Spinal cord (tissue), 9 donors: ENCODE measurements at regions not wholly inside any gene's neighbourhood (a gene's known extent, or its start where the extent isn't known, plus 50 kb on each side); places are given as distances from the start of the nearest gene placed in this dataset.

ENCODE experiments used
- DNase-seq, 6 donors: peaks; one replicate each; pipeline versions ENCODE4 v3.0.0 to v3.0.0-alpha.2; 2013 to 2015; ENCODE audit warnings: low spot score in 6 of 6, low read depth in 4 of 6
- H3K27ac ChIP-seq: one replicate; pipeline ENCODE4 v1.5.1; 2013; ENCODE audit warnings: low read depth, low read length, control low read depth
- H3K27me3 ChIP-seq: one replicate; pipeline ENCODE4 v1.6.1; 2013; ENCODE audit warnings: low read length; ENCODE audit not compliant: control insufficient read depth, insufficient read depth
- H3K36me3 ChIP-seq: one replicate; pipeline ENCODE4 v1.6.1; 2013; ENCODE audit warnings: low read length; ENCODE audit not compliant: control insufficient read depth, insufficient read depth
- H3K4me1 ChIP-seq: one replicate; pipeline ENCODE4 v1.6.1; 2013; ENCODE audit warnings: low read length; ENCODE audit not compliant: control insufficient read depth, insufficient read depth
- H3K4me3 ChIP-seq: one replicate; pipeline ENCODE4 v1.5.1; 2013; ENCODE audit warnings: low read depth, low read length, control low read depth
- H3K9me3 ChIP-seq: one replicate; pipeline ENCODE4 v1.6.1; 2013; ENCODE audit warnings: low read length; ENCODE audit not compliant: control insufficient read depth, insufficient read depth
- WGBS: methylation state at CpG from one replicate; pipeline ENCODE4 v1.1.5; 2013; ENCODE audit warnings: missing lambda C conversion rate; ENCODE audit not compliant: insufficient coverage; 5-methylcytosine and 5-hydroxymethylcytosine counted together
- donor health status: healthy.

GRCh38 chr17:63331301-63332061 is 114.6 kb downstream of the CYB561 start:
- Histone ChIP-seq H3K4me1 (no peaks in the 10 kb centered on the region), H3K9me3 (no peaks in the 10 kb centered on the region), H3K36me3 (peaks cover 6% of the 10 kb centered on the region), H3K27me3 (no peaks in the 10 kb centered on the region), H3K4me3 (no peak overlapping the region), H3K27ac (no peak overlapping the region)
- no peak for DNase-seq
- WGBS, result no CpG with 5 or more reads among the region's 8 CpGs

- H3K9me3 ChIP-seq, result no peaks in the 10 kb centered on the region
- WGBS, result 89% methylated on average over 1 of the region's 2 CpGs
- H3K27ac ChIP-seq, result no peak overlapping the region
- peaks cover 6% of the 10 kb centered on the region for H3K36me3 ChIP-seq
- no peak for DNase-seq
- H3K27me3 ChIP-seq, result no peaks in the 10 kb centered on the region
- H3K4me1 ChIP-seq, result no peaks in the 10 kb centered on the region
- H3K4me3 ChIP-seq, result no peak overlapping the region
Measured at GRCh38 chr17:63332286-63332685, 113.8 kb downstream of the CYB561 start.

- H3K27ac ChIP-seq, result no peak overlapping the region
- no peaks in the 10 kb centered on the region for H3K4me1 ChIP-seq
- no peak overlapping the region for H3K4me3 ChIP-seq
- H3K9me3 ChIP-seq, result no peaks in the 10 kb centered on the region
- no peak for DNase-seq
- WGBS, result no CpG with 5 or more reads among the region's 1 CpG
- H3K27me3 ChIP-seq, result no peaks in the 10 kb centered on the region
- peaks cover 6% of the 10 kb centered on the region for H3K36me3 ChIP-seq
Measured at GRCh38 chr17:63333869-63334268, 112.2 kb downstream of the CYB561 start.

- WGBS, result no CpG with 5 or more reads among the region's 1 CpG
- Histone ChIP-seq H3K27me3 (no peaks in the 10 kb centered on the region), H3K27ac (no peak overlapping the region), H3K9me3 (no peaks in the 10 kb centered on the region), H3K4me1 (no peaks in the 10 kb centered on the region), H3K36me3 (peaks cover 10% of the 10 kb centered on the region), H3K4me3 (no peak overlapping the region)
- peak in 1 of 6 donors; percentile 42 for DNase-seq
Measured at GRCh38 chr17:63335831-63336230, 110.3 kb downstream of the CYB561 start.

- Histone ChIP-seq H3K4me3 (no peak overlapping the region), H3K36me3 (peaks cover 10% of the 10 kb centered on the region), H3K4me1 (no peaks in the 10 kb centered on the region), H3K27me3 (no peaks in the 10 kb centered on the region), H3K27ac (no peak overlapping the region), H3K9me3 (no peaks in the 10 kb centered on the region)
- 100% methylated on average over 1 of the region's 5 CpGs for WGBS
- no peak for DNase-seq
Measured at GRCh38 chr17:63337579-63337978, 108.5 kb downstream of the CYB561 start.

DNA sequence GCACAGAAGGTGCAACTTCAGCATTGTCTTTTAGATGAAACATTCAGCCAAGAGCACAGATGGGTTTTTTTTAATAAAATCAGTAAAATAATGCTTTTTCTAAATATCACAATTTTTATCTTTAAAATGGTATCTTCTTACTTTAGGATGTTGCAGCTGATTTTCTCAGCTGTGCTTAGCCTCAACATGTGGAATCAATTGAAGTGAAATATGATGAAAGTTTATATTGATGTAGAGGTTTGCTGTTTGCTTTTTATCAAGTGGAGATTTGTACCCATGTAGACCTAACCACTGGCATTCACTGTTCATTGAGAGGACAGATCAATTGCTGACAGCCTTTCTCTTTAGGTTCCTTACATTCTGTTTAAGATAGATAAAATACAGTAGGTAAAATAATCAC is 107.8 kb downstream of the CYB561 start:
- no peaks in the 10 kb centered on the region for H3K27me3 ChIP-seq
- H3K4me1 ChIP-seq, result no peaks in the 10 kb centered on the region
- no peak overlapping the region for H3K27ac ChIP-seq
- H3K9me3 ChIP-seq, result no peaks in the 10 kb centered on the region
- peaks cover 10% of the 10 kb centered on the region for H3K36me3 ChIP-seq
- H3K4me3 ChIP-seq, result no peak overlapping the region
- DNase-seq, result no peak

DNA sequence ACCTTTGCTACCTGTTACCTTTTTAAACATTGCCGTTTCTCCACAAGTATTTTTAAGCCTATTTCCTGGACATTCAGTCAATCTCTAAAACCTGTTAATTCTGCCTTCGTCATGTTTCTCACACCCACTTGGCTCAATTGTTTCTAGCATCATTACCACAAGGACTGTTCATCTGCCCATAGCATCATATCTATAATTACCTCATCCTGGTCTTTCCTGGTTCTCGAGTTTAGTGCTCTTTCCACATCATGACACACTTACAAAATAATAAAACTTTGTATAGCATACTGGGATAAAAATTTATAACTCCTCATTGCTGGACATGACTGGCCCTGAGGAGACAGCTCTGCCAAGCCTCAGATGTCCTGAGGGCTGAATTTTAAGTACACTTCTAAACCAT is 104.8 kb downstream of the CYB561 start:
- no peak overlapping the region for H3K4me3 ChIP-seq
- peaks cover 16% of the 10 kb centered on the region for H3K36me3 ChIP-seq
- no peaks in the 10 kb centered on the region for H3K4me1 ChIP-seq
- 94% methylated on average over 2 of the region's 3 CpGs for WGBS
- H3K27ac ChIP-seq, result no peak overlapping the region
- no peak for DNase-seq
- no peaks in the 10 kb centered on the region for H3K9me3 ChIP-seq
- H3K27me3 ChIP-seq, result no peaks in the 10 kb centered on the region

- H3K4me3 ChIP-seq, result no peak overlapping the region
- no peaks in the 10 kb centered on the region for H3K27me3 ChIP-seq
- H3K27ac ChIP-seq, result no peak overlapping the region
- no peaks in the 10 kb centered on the region for H3K9me3 ChIP-seq
- no peaks in the 10 kb centered on the region for H3K4me1 ChIP-seq
- no CpG with 5 or more reads among the region's 1 CpG for WGBS
- DNase-seq, result no peak
- peaks cover 21% of the 10 kb centered on the region for H3K36me3 ChIP-seq
Measured at GRCh38 chr17:63344383-63344782, 101.7 kb downstream of the CYB561 start.

- H3K9me3 ChIP-seq, result no peaks in the 10 kb centered on the region
- no CpG with 5 or more reads among the region's 1 CpG for WGBS
- H3K36me3 ChIP-seq, result peaks cover 17% of the 10 kb centered on the region
- peak in 1 of 6 donors; percentile 71 for DNase-seq
- H3K4me3 ChIP-seq, result no peak overlapping the region
- H3K27ac ChIP-seq, result no peak overlapping the region
- no peaks in the 10 kb centered on the region for H3K27me3 ChIP-seq
- H3K4me1 ChIP-seq, result no peaks in the 10 kb centered on the region
Measured at GRCh38 chr17:63345611-63346010, 100.5 kb downstream of the CYB561 start.

DNA sequence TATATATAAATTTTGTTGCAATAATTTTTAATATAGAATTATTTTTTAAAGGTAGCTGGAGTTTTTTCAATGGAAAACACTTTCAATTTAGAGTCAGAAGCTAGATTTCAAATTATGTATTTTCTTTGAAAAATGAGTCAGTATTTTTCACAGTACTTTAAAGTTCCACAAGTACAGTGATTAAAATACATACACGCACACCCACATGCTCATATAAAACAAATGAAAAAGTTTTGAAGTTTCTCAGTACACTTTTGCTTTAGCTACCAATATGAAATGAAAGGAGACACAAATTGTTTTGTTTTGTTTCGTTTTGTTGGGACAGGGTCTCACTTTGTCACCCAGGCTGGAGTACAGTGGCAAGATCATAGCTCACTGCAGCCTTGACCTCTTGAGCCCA is 98.6 kb downstream of the CYB561 start:
- Histone ChIP-seq H3K36me3 (peaks cover 11% of the 10 kb centered on the region), H3K4me1 (no peaks in the 10 kb centered on the region), H3K27ac (no peak overlapping the region), H3K9me3 (no peaks in the 10 kb centered on the region), H3K27me3 (no peaks in the 10 kb centered on the region), H3K4me3 (no peak overlapping the region)
- WGBS, result 100% methylated on average over 1 of the region's 2 CpGs
- DNase-seq, result no peak
